ENCODE measurements at regions not wholly inside any gene's neighbourhood (a gene's known extent, or its start where the extent isn't known, plus 50 kb on each side); places are given as distances from the start of the nearest gene placed in this dataset.

DNA sequence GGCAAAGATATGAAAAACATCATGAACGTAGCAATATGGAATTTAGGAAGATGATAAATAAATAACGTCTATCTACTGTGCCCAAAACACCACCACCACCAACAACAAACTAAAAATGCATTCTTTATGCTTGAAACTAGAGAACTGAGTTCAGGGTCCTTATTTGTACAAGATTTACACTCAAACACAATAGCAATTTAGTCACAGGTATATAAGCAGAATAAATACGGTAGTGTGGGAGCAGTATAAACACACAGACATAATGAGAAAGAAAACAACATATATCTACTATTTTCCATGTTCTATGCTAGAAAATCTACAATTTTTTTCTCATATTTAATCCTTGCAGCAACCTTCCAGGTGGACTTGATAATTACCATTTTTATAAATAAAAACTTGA lies 64.3 kb downstream of the ARL4A start:
- ChIA-PET CTCF (no interaction called here), POLR2A (no interaction called here)
- dilution Hi-C loops (cut with MboI; ENCODE audit: extremely low pct_ligation_motif_present, low sequenced_read_pairs): no loop called here
- BruUV-seq (replicated peaks): no TSS peak
- Histone ChIP-seq H3K4me2 (ENCODE audit: insufficient read depth, low read length) (no peak overlapping the region), H3K27me3 (ENCODE audit: control insufficient read depth in 2 of 2, insufficient read depth in 2 of 2, low read length in 2 of 2) (no peaks in the 10 kb centered on the region), H3K4me3 (replicated peaks in 1 of 3; ENCODE audit: insufficient read depth in 1 of 3, low read depth in 1 of 3, low read length in 3 of 3) (no peak overlapping the region), H2AFZ (ENCODE audit: low read depth, low read length) (no peak overlapping the region), H3K79me2 (ENCODE audit: control insufficient read depth, insufficient read depth, low read length) (no peaks in the 10 kb centered on the region), H3K36me3 (ENCODE audit: control insufficient read depth in 2 of 2, extremely low read depth in 1 of 2, insufficient read depth in 2 of 2, low read length in 2 of 2) (no peaks in the 10 kb centered on the region), H3K9me1 (replicated peaks; ENCODE audit: control insufficient read depth, extremely low read depth, insufficient read depth, low read length) (peaks cover 2% of the 10 kb centered on the region), H4K20me1 (replicated peaks; ENCODE audit: control insufficient read depth, extremely low read depth, insufficient read depth, low read length) (no peaks in the 10 kb centered on the region), H3K9me3 (replicated peaks; ENCODE audit: control insufficient read depth, insufficient read depth, low read length) (no peaks in the 10 kb centered on the region), H3K27ac (ENCODE audit: insufficient read depth, low read depth, low read length) (no peak overlapping the region), H3K4me1 (ENCODE audit: control insufficient read depth, extremely low read depth, insufficient read depth, low read length) (peaks cover 6% of the 10 kb centered on the region), H3K9ac (replicated peaks; ENCODE audit: extremely low read depth, insufficient read depth, low read length) (no peak overlapping the region)
- DNase-seq (ENCODE audit: low read depth, low spot score) (no peak), FAIRE-seq (no peak)
- intact Hi-C loops (cut with micrococcal nuclease): no loop called here
- TF ChIP-seq POLR2A (IDR thresholded peaks at IDR 0.05; ENCODE audit: low read depth, low read length) (no peak), MYC (IDR thresholded peaks at IDR 0.05; ENCODE audit: low read depth, low read length) (no peak), POLR2AphosphoS5 (IDR thresholded peaks at IDR 0.05; ENCODE audit: insufficient read depth, low read depth, low read length) (no peak), FOS (IDR thresholded peaks at IDR 0.05; ENCODE audit: borderline replicate concordance, insufficient read depth, low read length) (no peak), EZH2 (IDR thresholded peaks at IDR 0.05; ENCODE audit: borderline replicate concordance, low read depth, low read length, severe bottlenecking) (no peak)

DNA sequence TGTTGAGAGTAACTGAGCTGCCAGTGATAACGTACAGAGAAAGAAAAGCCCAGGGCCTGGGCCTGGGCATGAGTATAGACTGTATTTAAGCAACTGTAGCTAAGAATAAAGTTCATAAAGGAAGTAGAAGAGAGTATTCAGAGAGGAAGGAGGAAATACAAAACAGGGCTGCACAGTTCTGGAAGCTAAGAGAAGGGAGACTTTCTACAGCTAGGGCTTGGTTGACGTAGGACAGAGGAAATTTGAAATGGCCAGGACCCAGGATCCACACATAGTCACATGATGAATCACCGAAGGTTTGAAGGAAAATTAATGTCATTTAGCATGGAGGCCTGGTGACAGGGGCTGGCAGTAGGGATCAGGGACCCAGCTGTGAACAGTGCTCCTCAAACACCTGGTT lies 66.7 kb downstream of the ARL4A start:
- ChIA-PET POLR2A (no interaction called here), CTCF (interaction anchor here (1.1 kb wide), 1 partner anchor 68 kb away, joined by 3 read pairs; no protein-coding TSS in a partner anchor)
- FAIRE-seq: no peak

More for the DNA sequence above, 66.7 kb downstream of the ARL4A start:
- Histone ChIP-seq H3K4me2 (ENCODE audit: insufficient read depth, low read length) (no peak overlapping the region), H3K79me2 (ENCODE audit: control insufficient read depth, insufficient read depth, low read length) (no peaks in the 10 kb centered on the region), H4K20me1 (replicated peaks; ENCODE audit: control insufficient read depth, extremely low read depth, insufficient read depth, low read length) (no peaks in the 10 kb centered on the region), H3K9me1 (replicated peaks; ENCODE audit: control insufficient read depth, extremely low read depth, insufficient read depth, low read length) (peaks cover 2% of the 10 kb centered on the region), H3K27ac (ENCODE audit: insufficient read depth, low read depth, low read length) (no peak overlapping the region), H3K9me3 (replicated peaks; ENCODE audit: control insufficient read depth, insufficient read depth, low read length) (no peaks in the 10 kb centered on the region), H3K4me1 (ENCODE audit: control insufficient read depth, extremely low read depth, insufficient read depth, low read length) (no peaks in the 10 kb centered on the region), H2AFZ (ENCODE audit: low read depth, low read length) (peak overlapping the region; percentile 61), H3K9ac (replicated peaks; ENCODE audit: extremely low read depth, insufficient read depth, low read length) (no peak overlapping the region), H3K27me3 (ENCODE audit: control insufficient read depth in 2 of 2, insufficient read depth in 2 of 2, low read length in 2 of 2) (no peaks in the 10 kb centered on the region), H3K36me3 (ENCODE audit: control insufficient read depth in 2 of 2, extremely low read depth in 1 of 2, insufficient read depth in 2 of 2, low read length in 2 of 2) (no peaks in the 10 kb centered on the region), H3K4me3 (replicated peaks in 1 of 3; ENCODE audit: insufficient read depth in 1 of 3, low read depth in 1 of 3, low read length in 3 of 3) (no peak overlapping the region)
- intact Hi-C loops (cut with micrococcal nuclease): no loop called here
- dilution Hi-C loops (cut with MboI; ENCODE audit: extremely low pct_ligation_motif_present, low sequenced_read_pairs): no loop called here
- no peak for TF ChIP-seq POLR2AphosphoS5 (IDR thresholded peaks at IDR 0.05; ENCODE audit: insufficient read depth, low read depth, low read length)
- TF ChIP-seq EZH2 (IDR thresholded peaks at IDR 0.05; ENCODE audit: borderline replicate concordance, low read depth, low read length, severe bottlenecking): no peak
- no peak for TF ChIP-seq JUN (IDR thresholded peaks at IDR 0.05; ENCODE audit: borderline replicate concordance, insufficient read depth, insufficient read length, low read depth)
- no peak for TF ChIP-seq MAX (IDR thresholded peaks at IDR 0.05; ENCODE audit: insufficient read depth, insufficient read length)
- TF ChIP-seq GATA2 (IDR thresholded peaks at IDR 0.05; ENCODE audit: insufficient read depth, insufficient read length, low read depth, low read length): no peak
- no peak for TF ChIP-seq FOS (IDR thresholded peaks at IDR 0.05; ENCODE audit: borderline replicate concordance, insufficient read depth, low read length)
- no peak for TF ChIP-seq MYC (IDR thresholded peaks at IDR 0.05; ENCODE audit: low read depth, low read length)
- no peak for TF ChIP-seq POLR2A (IDR thresholded peaks at IDR 0.05; ENCODE audit: low read depth, low read length)
- TF ChIP-seq CTCF (IDR thresholded peaks at IDR 0.05; ENCODE audit: extremely low read depth in 1 of 2, insufficient read depth in 1 of 2, low read depth in 1 of 2, low read length in 2 of 2): no peak
- no peak for DNase-seq (ENCODE audit: low read depth, low spot score)
- no TSS peak for BruUV-seq (replicated peaks)

All from endothelial cell of umbilical vein (primary cell).